Upper lobe of left lung (tissue), 4 donors: ENCODE measurements at regions not wholly inside any gene's neighbourhood (a gene's known extent, or its start where the extent isn't known, plus 50 kb on each side); places are given as distances from the start of the nearest gene placed in this dataset.

ENCODE experiments used
- POLR2A ChIP-seq, 4 donors: fragments of 450-650 bp; IDR thresholded peaks; one replicate each; pipeline ENCODE4 v1.5.1; 2016 to 2017; ENCODE audit warnings: antibody characterized with exemption in 4 of 4, mild to moderate bottlenecking in 2 of 4
- TF ChIP-seq, protein P1 (sequence below), 6 experiments: fragments of 450-650 bp in 4 of 6; fragments of 200-600 bp in 2 of 6; sonication (generic) in 2 of 6; IDR thresholded peaks; one replicate each; pipeline ENCODE4 v1.5.1; 2016 to 2019; ENCODE audit warnings: antibody characterized with exemption in 6 of 6

DNA sequence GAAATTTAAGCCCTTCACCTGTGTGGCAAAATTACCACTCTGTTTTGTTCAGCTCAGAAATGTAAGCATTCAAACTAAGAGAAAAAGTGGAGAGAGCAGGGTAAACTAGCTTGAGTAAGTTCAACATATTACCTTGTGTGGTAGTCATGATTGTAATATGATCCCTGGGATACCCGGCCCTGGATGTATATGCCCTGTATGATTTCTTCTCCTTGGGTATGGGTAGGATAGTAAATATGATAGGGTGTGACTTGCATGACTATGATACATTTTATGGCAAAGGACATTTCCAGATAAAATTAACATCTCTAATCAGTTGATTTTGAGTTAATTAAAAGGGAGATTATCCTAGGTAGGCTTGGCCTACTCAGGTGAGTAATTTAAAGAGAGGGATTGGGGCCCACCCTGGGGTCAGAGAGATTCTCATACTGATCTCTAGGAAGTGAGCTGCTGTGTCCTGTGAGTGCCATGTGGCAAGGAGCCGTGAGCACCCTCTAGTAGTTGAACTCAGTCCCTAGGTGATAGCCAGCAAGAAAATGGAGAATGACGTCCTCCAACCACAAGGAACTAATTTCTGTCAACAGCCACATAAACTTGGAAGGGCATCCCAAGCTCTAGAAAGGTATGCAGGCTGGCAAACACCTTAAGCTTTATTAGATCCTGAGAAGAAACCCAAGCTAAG lies 62.2 kb upstream of the ANXA1 start:
- no peak for TF ChIP-seq POLR2A (IDR thresholded peaks at IDR 0.05)
- TF ChIP-seq, protein P1, sequence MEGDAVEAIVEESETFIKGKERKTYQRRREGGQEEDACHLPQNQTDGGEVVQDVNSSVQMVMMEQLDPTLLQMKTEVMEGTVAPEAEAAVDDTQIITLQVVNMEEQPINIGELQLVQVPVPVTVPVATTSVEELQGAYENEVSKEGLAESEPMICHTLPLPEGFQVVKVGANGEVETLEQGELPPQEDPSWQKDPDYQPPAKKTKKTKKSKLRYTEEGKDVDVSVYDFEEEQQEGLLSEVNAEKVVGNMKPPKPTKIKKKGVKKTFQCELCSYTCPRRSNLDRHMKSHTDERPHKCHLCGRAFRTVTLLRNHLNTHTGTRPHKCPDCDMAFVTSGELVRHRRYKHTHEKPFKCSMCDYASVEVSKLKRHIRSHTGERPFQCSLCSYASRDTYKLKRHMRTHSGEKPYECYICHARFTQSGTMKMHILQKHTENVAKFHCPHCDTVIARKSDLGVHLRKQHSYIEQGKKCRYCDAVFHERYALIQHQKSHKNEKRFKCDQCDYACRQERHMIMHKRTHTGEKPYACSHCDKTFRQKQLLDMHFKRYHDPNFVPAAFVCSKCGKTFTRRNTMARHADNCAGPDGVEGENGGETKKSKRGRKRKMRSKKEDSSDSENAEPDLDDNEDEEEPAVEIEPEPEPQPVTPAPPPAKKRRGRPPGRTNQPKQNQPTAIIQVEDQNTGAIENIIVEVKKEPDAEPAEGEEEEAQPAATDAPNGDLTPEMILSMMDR (IDR thresholded peaks at IDR 0.05), result no peak
